ENCODE measurements at regions not wholly inside any gene's neighbourhood (a gene's known extent, or its start where the extent isn't known, plus 50 kb on each side); places are given as distances from the start of the nearest gene placed in this dataset.
A peak's percentile ranks its signal among the peaks of the same experiment; 100 is the strongest.
"Not testable (repeated sequence)": the region's sequence is repeated elsewhere in the genome, so short reads cannot be mapped to it uniquely, and the experiment has no call there.

- Histone ChIP-seq H3K4me1 (ENCODE audit: insufficient read depth, low read length) (no peaks in the 10 kb centered on the region), H3K79me2 (ENCODE audit: low read length) (no peaks in the 10 kb centered on the region), H3K4me3 (ENCODE audit: low read length) (no peak overlapping the region), H3K36me3 (ENCODE audit: low read depth, low read length) (no peaks in the 10 kb centered on the region), H2AFZ (ENCODE audit: low read length) (no peak overlapping the region), H3K9me2 (replicated peaks; ENCODE audit: low read length) (no peaks in the 10 kb centered on the region), H4K20me1 (ENCODE audit: low read length) (no peaks in the 10 kb centered on the region), H3F3A (ENCODE audit: low read length, unreplicated experiment) (no peaks in the 10 kb centered on the region), H3K9ac (ENCODE audit: low read length) (no peak overlapping the region), H3K4me2 (ENCODE audit: low read length) (no peak overlapping the region), H3K27ac (ENCODE audit: low read length) (no peak overlapping the region), H3K9me3 (ENCODE audit: low read length) (0 out of 2 replicates have a peak, but pooled peaks cover 7% of the 10 kb centered on the region), H3K27me3 (ENCODE audit: low read length) (peaks cover 48% of the 10 kb centered on the region)
- ATAC-seq = no peak
- BruUV-seq (replicated peaks) = no TSS peak
- intact Hi-C loops (cut with micrococcal nuclease) = no loop called here
- ChIA-PET POLR2A (ENCODE audit: unreplicated experiment) (no interaction called here), CTCF (no interaction called here)
- DNase-seq = no peak
- no peak for TF ChIP-seq EZH2phosphoT487 (IDR thresholded peaks at IDR 0.05; ENCODE audit: borderline replicate concordance, low read length)
- no peak for TF ChIP-seq EZH2 (IDR thresholded peaks at IDR 0.05; ENCODE audit: low read length, unreplicated experiment)
- TF ChIP-seq, protein P1, sequence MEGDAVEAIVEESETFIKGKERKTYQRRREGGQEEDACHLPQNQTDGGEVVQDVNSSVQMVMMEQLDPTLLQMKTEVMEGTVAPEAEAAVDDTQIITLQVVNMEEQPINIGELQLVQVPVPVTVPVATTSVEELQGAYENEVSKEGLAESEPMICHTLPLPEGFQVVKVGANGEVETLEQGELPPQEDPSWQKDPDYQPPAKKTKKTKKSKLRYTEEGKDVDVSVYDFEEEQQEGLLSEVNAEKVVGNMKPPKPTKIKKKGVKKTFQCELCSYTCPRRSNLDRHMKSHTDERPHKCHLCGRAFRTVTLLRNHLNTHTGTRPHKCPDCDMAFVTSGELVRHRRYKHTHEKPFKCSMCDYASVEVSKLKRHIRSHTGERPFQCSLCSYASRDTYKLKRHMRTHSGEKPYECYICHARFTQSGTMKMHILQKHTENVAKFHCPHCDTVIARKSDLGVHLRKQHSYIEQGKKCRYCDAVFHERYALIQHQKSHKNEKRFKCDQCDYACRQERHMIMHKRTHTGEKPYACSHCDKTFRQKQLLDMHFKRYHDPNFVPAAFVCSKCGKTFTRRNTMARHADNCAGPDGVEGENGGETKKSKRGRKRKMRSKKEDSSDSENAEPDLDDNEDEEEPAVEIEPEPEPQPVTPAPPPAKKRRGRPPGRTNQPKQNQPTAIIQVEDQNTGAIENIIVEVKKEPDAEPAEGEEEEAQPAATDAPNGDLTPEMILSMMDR (conservative IDR thresholded peaks at IDR 0.05; ENCODE audit: low read depth, low read length) = no peak
These were observed 155.6 kb upstream of the TMEM132C start for GRCh38 chr12:128111333-128111732.

- ATAC-seq = no peak
- Histone ChIP-seq H3K36me3 (ENCODE audit: low read depth, low read length) (no peaks in the 10 kb centered on the region), H3K4me1 (ENCODE audit: insufficient read depth, low read length) (no peaks in the 10 kb centered on the region), H3K27me3 (ENCODE audit: low read length) (peaks cover 43% of the 10 kb centered on the region), H4K20me1 (ENCODE audit: low read length) (no peaks in the 10 kb centered on the region), H3K4me3 (ENCODE audit: low read length) (no peak overlapping the region), H3F3A (ENCODE audit: low read length, unreplicated experiment) (no peaks in the 10 kb centered on the region), H2AFZ (ENCODE audit: low read length) (no peak overlapping the region), H3K9ac (ENCODE audit: low read length) (no peak overlapping the region), H3K9me2 (replicated peaks; ENCODE audit: low read length) (no peaks in the 10 kb centered on the region), H3K27ac (ENCODE audit: low read length) (no peak overlapping the region), H3K4me2 (ENCODE audit: low read length) (no peak overlapping the region), H3K79me2 (ENCODE audit: low read length) (no peaks in the 10 kb centered on the region), H3K9me3 (ENCODE audit: low read length) (0 out of 2 replicates have a peak, but pooled peaks cover 7% of the 10 kb centered on the region)
- ChIA-PET CTCF (no interaction called here), POLR2A (ENCODE audit: unreplicated experiment) (no interaction called here)
- DNase-seq = peak; percentile 16
- intact Hi-C loops (cut with micrococcal nuclease) = no loop called here
- BruUV-seq (replicated peaks) = no TSS peak
- TF ChIP-seq EZH2 (IDR thresholded peaks at IDR 0.05; ENCODE audit: low read length, unreplicated experiment) (no peak), EZH2phosphoT487 (IDR thresholded peaks at IDR 0.05; ENCODE audit: borderline replicate concordance, low read length) (no peak)
- TF ChIP-seq, protein P1 (conservative IDR thresholded peaks at IDR 0.05; ENCODE audit: low read depth, low read length) = no peak
These were observed 155.0 kb upstream of the TMEM132C start for GRCh38 chr12:128111951-128112350.

DNA sequence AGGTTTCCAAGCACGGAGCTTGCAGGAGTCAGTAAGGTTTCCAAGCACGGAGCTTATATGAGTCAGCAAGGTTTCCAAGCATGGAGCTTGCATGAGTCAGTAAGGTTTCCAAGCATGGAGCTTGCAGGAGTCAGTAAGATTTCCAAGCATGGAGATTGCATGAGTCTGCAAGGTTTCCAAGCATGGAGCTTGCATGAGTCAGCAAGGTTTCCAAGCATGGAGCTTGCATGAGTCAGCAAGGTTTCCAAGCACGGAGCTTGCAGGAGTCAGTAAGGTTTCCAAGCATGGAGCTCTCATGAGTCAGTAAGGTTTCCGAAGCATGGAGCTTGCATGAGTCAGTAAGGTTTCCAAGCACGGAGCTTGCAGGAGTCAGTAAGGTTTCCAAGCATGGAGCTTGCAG lies 153.7 kb upstream of the TMEM132C start:
- H3K9me2 ChIP-seq (replicated peaks; ENCODE audit: low read length); H3K4me2 ChIP-seq (ENCODE audit: low read length); H3F3A ChIP-seq (ENCODE audit: low read length, unreplicated experiment); H3K36me3 ChIP-seq (ENCODE audit: low read depth, low read length); intact Hi-C loops (cut with micrococcal nuclease); H3K4me1 ChIP-seq (ENCODE audit: insufficient read depth, low read length); H2AFZ ChIP-seq (ENCODE audit: low read length); H3K27ac ChIP-seq (ENCODE audit: low read length); H3K9ac ChIP-seq (ENCODE audit: low read length); POLR2A ChIA-PET (ENCODE audit: unreplicated experiment); H4K20me1 ChIP-seq (ENCODE audit: low read length); BruUV-seq (replicated peaks); H3K4me3 ChIP-seq (ENCODE audit: low read length); CTCF ChIA-PET; H3K79me2 ChIP-seq (ENCODE audit: low read length); ATAC-seq; H3K9me3 ChIP-seq (ENCODE audit: low read length): not testable (repeated sequence)
- peak; percentile 43 for DNase-seq
- H3K27me3 ChIP-seq (ENCODE audit: low read length) = peaks cover 38% of the 10 kb centered on the region

Measured in PC-3 (cell line).